Neural progenitor cell (in vitro differentiated cells): ENCODE measurements at regions not wholly inside any gene's neighbourhood (a gene's known extent, or its start where the extent isn't known, plus 50 kb on each side); places are given as distances from the start of the nearest gene placed in this dataset.

Source experiments
- DNase-seq: peaks from one replicate; pipeline ENCODE4 v3.0.0-alpha.2; 2016; ENCODE audit warnings: low spot score
- H2AFZ ChIP-seq: fragments of 200-600 bp; sonication (generic); replicated peaks from 2 replicates; pipeline ENCODE4 v1.6.1; 2016; ENCODE audit warnings: antibody characterized with exemption
- H3F3A ChIP-seq: fragments of 200-600 bp; sonication (generic); 2 replicates; pipeline ENCODE4 v1.6.1; 2016; ENCODE audit warnings: antibody characterized with exemption, low read depth
- H3K27ac ChIP-seq: fragments of 200-600 bp; sonication (generic); 2 replicates; pipeline ENCODE4 v1.5.1; 2016; ENCODE audit warnings: mild to moderate bottlenecking
- H3K27me3 ChIP-seq: fragments of 200-600 bp; sonication (generic); 2 replicates; pipeline ENCODE4 v1.6.1; 2016; ENCODE audit warnings: mild to moderate bottlenecking, moderate library complexity
- H3K36me3 ChIP-seq: fragments of 200-600 bp; sonication (generic); 2 replicates; pipeline ENCODE4 v1.5.1; 2016
- H3K4me1 ChIP-seq: fragments of 200-600 bp; sonication (generic); 2 replicates; pipeline ENCODE4 v1.6.1; 2016; ENCODE audit warnings: mixed run types
- H3K4me2 ChIP-seq: fragments of 200-600 bp; sonication (generic); 2 replicates; pipeline ENCODE4 v1.6.1; 2016
- H3K4me3 ChIP-seq: fragments of 200-600 bp; sonication (generic); 2 replicates; pipeline ENCODE4 v1.5.1; 2016
- H3K79me2 ChIP-seq: fragments of 200-600 bp; sonication (generic); 2 replicates; pipeline ENCODE4 v1.6.1; 2016; ENCODE audit warnings: low read depth
- H3K9ac ChIP-seq: fragments of 200-600 bp; sonication (generic); 2 replicates; pipeline ENCODE4 v1.6.1; 2016
- H3K9me3 ChIP-seq: fragments of 200-600 bp; sonication (generic); 2 replicates; pipeline ENCODE4 v1.5.1; 2016; ENCODE audit warnings: low read depth
- H4K20me1 ChIP-seq: fragments of 200-600 bp; sonication (generic); 2 replicates; pipeline ENCODE4 v1.6.1; 2016; ENCODE audit warnings: low read depth
- H3K27ac Mint-ChIP-seq: 3 replicates; pipeline ENCODE4 v1.8.0; 2021; ENCODE audit warnings: mixed read lengths
- H3K27me3 Mint-ChIP-seq: 2 replicates; pipeline ENCODE4 v1.8.0; 2022; ENCODE audit warnings: low read depth, mild to moderate bottlenecking, inconsistent platforms, moderate library complexity, mixed read lengths; ENCODE audit not compliant: insufficient read depth
- H3K36me3 Mint-ChIP-seq: 3 replicates; pipeline ENCODE4 v1.8.0; 2021; ENCODE audit warnings: mixed read lengths
- H3K4me1 Mint-ChIP-seq: 3 replicates; pipeline ENCODE4 v1.8.0; 2021; ENCODE audit warnings: mixed read lengths
- H3K4me3 Mint-ChIP-seq: 3 replicates; pipeline ENCODE4 v1.8.0; 2021; ENCODE audit warnings: mild to moderate bottlenecking, moderate library complexity, mixed read lengths
- H3K9me3 Mint-ChIP-seq: 3 replicates; pipeline ENCODE4 v1.8.0; 2020; ENCODE audit warnings: mixed read lengths
- CTCF ChIP-seq: fragments of 200-600 bp; sonication (generic); IDR thresholded peaks from 2 replicates; pipeline ENCODE4 v1.5.1; 2017; ENCODE audit warnings: antibody characterized with exemption, mild to moderate bottlenecking
- EZH2 ChIP-seq: fragments of 200-600 bp; sonication (generic); IDR thresholded peaks from 2 replicates; pipeline ENCODE4 v1.6.1; 2017; ENCODE audit warnings: antibody characterized with exemption, mild to moderate bottlenecking, moderate library complexity
- EZH2phosphoT487 ChIP-seq: fragments of 200-600 bp; sonication (generic); IDR thresholded peaks from 2 replicates; pipeline ENCODE4 v1.6.1; 2017; ENCODE audit warnings: antibody characterized with exemption

- Histone ChIP-seq H4K20me1 (no peaks in the 10 kb centered on the region), H3K79me2 (no peaks in the 10 kb centered on the region), H3K4me2 (no peak overlapping the region), H3K36me3 (no peaks in the 10 kb centered on the region), H3K9me3 (no peaks in the 10 kb centered on the region), H3K27me3 (no peaks in the 10 kb centered on the region), H3K4me1 (peaks cover 4% of the 10 kb centered on the region), H3K27ac (no peak overlapping the region), H3K9ac (no peak overlapping the region), H3F3A (no peaks in the 10 kb centered on the region), H3K4me3 (no peak overlapping the region), H2AFZ (no peak overlapping the region)
- Mint-ChIP-seq H3K27me3 (no peaks in the 10 kb centered on the region), H3K9me3 (no peaks in the 10 kb centered on the region), H3K4me1 (no peaks in the 10 kb centered on the region), H3K27ac (no peak overlapping the region), H3K36me3 (no peaks in the 10 kb centered on the region), H3K4me3 (no peak overlapping the region)
- no peak for TF ChIP-seq EZH2phosphoT487
- TF ChIP-seq CTCF: no peak
- no peak for TF ChIP-seq EZH2
- no peak for DNase-seq
These were observed 143.8 kb upstream of the SLC13A1 start for GRCh38 chr7:123343611-123344010.

- no peaks in the 10 kb centered on the region for H3K9me3 ChIP-seq
- Mint-ChIP-seq H3K36me3 (no peaks in the 10 kb centered on the region), H3K27ac (no peak overlapping the region), H3K4me1 (no peaks in the 10 kb centered on the region), H3K9me3 (no peaks in the 10 kb centered on the region), H3K4me3 (no peak overlapping the region), H3K27me3 (no peaks in the 10 kb centered on the region)
- DNase-seq: no peak
- H3K4me3 ChIP-seq: no peak overlapping the region
- no peak for TF ChIP-seq EZH2phosphoT487
- no peak for TF ChIP-seq CTCF
- no peak for TF ChIP-seq EZH2
- no peaks in the 10 kb centered on the region for H3F3A ChIP-seq
- H3K9ac ChIP-seq: no peak overlapping the region
- no peaks in the 10 kb centered on the region for H3K27me3 ChIP-seq
- H3K4me1 ChIP-seq: no peaks in the 10 kb centered on the region
- H3K36me3 ChIP-seq: no peaks in the 10 kb centered on the region
- no peaks in the 10 kb centered on the region for H3K79me2 ChIP-seq
- no peak overlapping the region for H3K27ac ChIP-seq
- no peaks in the 10 kb centered on the region for H4K20me1 ChIP-seq
- H2AFZ ChIP-seq: no peak overlapping the region
- H3K4me2 ChIP-seq: no peak overlapping the region
These were observed 141.3 kb upstream of the SLC13A1 start for GRCh38 chr7:123341102-123341501.

GRCh38 chr7:123338688-123339087, 138.9 kb upstream of the SLC13A1 start:
- no peak overlapping the region for H3K27ac Mint-ChIP-seq
- H3K9me3 Mint-ChIP-seq: no peaks in the 10 kb centered on the region
- DNase-seq: no peak
- H3K4me2 ChIP-seq: no peak overlapping the region
- H3K27me3 Mint-ChIP-seq: no peaks in the 10 kb centered on the region
- H3K4me3 Mint-ChIP-seq: no peak overlapping the region
- H3K4me1 ChIP-seq: no peaks in the 10 kb centered on the region
- H3K27me3 ChIP-seq: no peaks in the 10 kb centered on the region
- no peaks in the 10 kb centered on the region for H3F3A ChIP-seq
- H2AFZ ChIP-seq: no peak overlapping the region
- H3K27ac ChIP-seq: no peak overlapping the region
- H3K79me2 ChIP-seq: no peaks in the 10 kb centered on the region
- no peaks in the 10 kb centered on the region for H3K36me3 ChIP-seq
- no peaks in the 10 kb centered on the region for H3K36me3 Mint-ChIP-seq
- H4K20me1 ChIP-seq: no peaks in the 10 kb centered on the region
- no peak overlapping the region for H3K9ac ChIP-seq
- H3K4me1 Mint-ChIP-seq: no peaks in the 10 kb centered on the region
- H3K9me3 ChIP-seq: no peaks in the 10 kb centered on the region
- TF ChIP-seq EZH2: no peak
- no peak for TF ChIP-seq EZH2phosphoT487
- TF ChIP-seq CTCF: no peak
- H3K4me3 ChIP-seq: no peak overlapping the region
